ENCODE measurements at regions not wholly inside any gene's neighbourhood (a gene's known extent, or its start where the extent isn't known, plus 50 kb on each side); places are given as distances from the start of the nearest gene placed in this dataset.

DNA sequence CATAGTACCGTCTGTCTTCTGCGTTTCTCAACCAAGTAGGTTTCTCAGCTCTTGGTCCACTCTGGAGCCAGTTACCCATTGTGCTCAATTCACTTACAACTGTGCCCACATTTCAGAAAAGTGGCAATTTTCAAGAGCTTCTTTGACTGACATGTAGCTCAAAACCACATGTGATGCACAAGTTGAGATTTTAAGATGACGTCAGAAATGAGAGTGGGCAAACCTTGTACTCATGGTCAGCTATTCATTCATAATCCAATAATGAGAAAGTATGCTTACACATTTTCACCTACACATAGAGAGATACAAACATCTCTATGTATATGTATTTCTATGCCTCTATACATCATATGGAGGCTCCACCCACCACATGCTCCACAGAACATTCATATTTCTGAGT lies 487.2 kb upstream of the AKR1E2 start:
- no peaks in the 10 kb centered on the region for H4K20me1 ChIP-seq (ENCODE audit: control insufficient read depth, extremely low read depth, insufficient read depth, low read length)
- no peak overlapping the region for H3K9ac ChIP-seq (ENCODE audit: control insufficient read depth, extremely low read depth, insufficient read depth, low read length)
- DNase-seq (ENCODE audit: low read depth, low spot score) (no peak), FAIRE-seq (no peak)
- H3K36me3 ChIP-seq (ENCODE audit: control insufficient read depth in 2 of 2, extremely low read depth in 1 of 2, insufficient read depth in 2 of 2, low read length in 2 of 2) = no peaks in the 10 kb centered on the region
- H3K4me2 ChIP-seq (ENCODE audit: control insufficient read depth, extremely low read depth, insufficient read depth, low read depth, low read length) = no peak overlapping the region
- H3K9me1 ChIP-seq (ENCODE audit: control insufficient read depth, extremely low read depth, insufficient read depth, low read length) = no peaks in the 10 kb centered on the region
- no peak overlapping the region for H3K4me3 ChIP-seq (ENCODE audit: control insufficient read depth in 2 of 3, extremely low read depth in 1 of 3, insufficient read depth in 2 of 3, low read depth in 1 of 3, low read length in 3 of 3)
- H3K9me3 ChIP-seq (ENCODE audit: control insufficient read depth, low read depth, low read length) = no peaks in the 10 kb centered on the region
- TF ChIP-seq CTCF (optimal IDR thresholded peaks at IDR 0.05 in 1 of 3, IDR thresholded peaks at IDR 0.05 in 1 of 3, conservative IDR thresholded peaks at IDR 0.05 in 1 of 3; ENCODE audit: extremely low read depth in 1 of 3, insufficient read depth in 2 of 3, low read length in 3 of 3) (no peak), EZH2 (IDR thresholded peaks at IDR 0.05; ENCODE audit: low read length) (no peak)
- no peaks in the 10 kb centered on the region for H3K79me2 ChIP-seq (ENCODE audit: control insufficient read depth, insufficient read depth, low read length)
- no peak overlapping the region for H2AFZ ChIP-seq (ENCODE audit: control insufficient read depth, low read length)
- no peak overlapping the region for H3K27ac ChIP-seq (ENCODE audit: control insufficient read depth, insufficient read depth, low read length)
- H3K4me1 ChIP-seq (ENCODE audit: control insufficient read depth, extremely low read depth, insufficient read depth, low read length) = peaks cover under 1% of the 10 kb centered on the region
- no peaks in the 10 kb centered on the region for H3K27me3 ChIP-seq (ENCODE audit: control insufficient read depth, extremely low read depth, insufficient read depth, low read length)
- dilution Hi-C loops (cut with MboI; ENCODE audit: extremely low pct_ligation_motif_present, low sequenced_read_pairs) = no loop called here

- Histone ChIP-seq H3K9ac (ENCODE audit: control insufficient read depth, extremely low read depth, insufficient read depth, low read length) (no peak overlapping the region), H4K20me1 (ENCODE audit: control insufficient read depth, extremely low read depth, insufficient read depth, low read length) (no peaks in the 10 kb centered on the region), H3K9me3 (ENCODE audit: control insufficient read depth, low read depth, low read length) (peaks cover 5% of the 10 kb centered on the region), H3K79me2 (ENCODE audit: control insufficient read depth, insufficient read depth, low read length) (no peaks in the 10 kb centered on the region), H3K9me1 (ENCODE audit: control insufficient read depth, extremely low read depth, insufficient read depth, low read length) (no peaks in the 10 kb centered on the region), H3K27ac (ENCODE audit: control insufficient read depth, insufficient read depth, low read length) (no peak overlapping the region), H3K27me3 (ENCODE audit: control insufficient read depth, extremely low read depth, insufficient read depth, low read length) (no peaks in the 10 kb centered on the region), H2AFZ (ENCODE audit: control insufficient read depth, low read length) (no peak overlapping the region), H3K36me3 (ENCODE audit: control insufficient read depth in 2 of 2, extremely low read depth in 1 of 2, insufficient read depth in 2 of 2, low read length in 2 of 2) (no peaks in the 10 kb centered on the region), H3K4me1 (ENCODE audit: control insufficient read depth, extremely low read depth, insufficient read depth, low read length) (no peaks in the 10 kb centered on the region), H3K4me3 (ENCODE audit: control insufficient read depth in 2 of 3, extremely low read depth in 1 of 3, insufficient read depth in 2 of 3, low read depth in 1 of 3, low read length in 3 of 3) (no peak overlapping the region), H3K4me2 (ENCODE audit: control insufficient read depth, extremely low read depth, insufficient read depth, low read depth, low read length) (no peak overlapping the region)
- DNase-seq (ENCODE audit: low read depth, low spot score) (no peak), FAIRE-seq (no peak)
- dilution Hi-C loops (cut with MboI; ENCODE audit: extremely low pct_ligation_motif_present, low sequenced_read_pairs) = no loop called here
- TF ChIP-seq EZH2 (IDR thresholded peaks at IDR 0.05; ENCODE audit: low read length) = no peak
- no peak for TF ChIP-seq CTCF (optimal IDR thresholded peaks at IDR 0.05 in 1 of 3, IDR thresholded peaks at IDR 0.05 in 1 of 3, conservative IDR thresholded peaks at IDR 0.05 in 1 of 3; ENCODE audit: extremely low read depth in 1 of 3, insufficient read depth in 2 of 3, low read length in 3 of 3)
These were observed 488.4 kb upstream of the AKR1E2 start for GRCh38 chr10:4337563-4337962.

Data from keratinocyte (primary cell).